GM19463 (cell line): ENCODE measurements at regions not wholly inside any gene's neighbourhood (a gene's known extent, or its start where the extent isn't known, plus 50 kb on each side); places are given as distances from the start of the nearest gene placed in this dataset.
"Not testable (repeated sequence)": the region's sequence is repeated elsewhere in the genome, so short reads cannot be mapped to it uniquely, and the experiment has no call there.

Experiments used
- ATAC-seq: cut with Tn5 transposase; IDR thresholded peaks from one replicate; pipeline ENCODE4 v1.9.1; 2021; ENCODE audit warnings: mild to moderate bottlenecking, moderate library complexity; ENCODE audit not compliant: unreplicated experiment

DNA sequence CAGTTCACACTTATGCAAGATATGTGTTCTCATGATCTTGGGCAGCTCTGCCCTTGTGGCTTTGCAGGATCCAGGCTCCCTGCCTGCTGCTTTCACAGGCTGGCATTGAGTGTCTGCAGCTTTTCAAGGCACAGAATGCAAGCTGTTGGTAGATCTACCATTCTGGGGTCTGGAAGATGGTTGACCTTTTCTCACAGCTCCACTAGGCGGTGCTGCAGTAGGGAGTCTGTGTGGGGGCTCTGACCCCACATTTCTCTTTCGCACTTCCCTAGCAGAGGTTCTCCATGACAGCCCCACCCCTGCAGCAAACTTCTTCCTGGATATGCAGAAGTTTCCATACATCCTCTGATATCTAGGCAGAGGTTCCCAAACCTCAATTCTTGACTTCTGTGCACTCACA is 500.5 kb downstream of the BRINP3 start:
- ATAC-seq: no peak

GRCh38 chr1:189983166-189983890 is 494.3 kb downstream of the BRINP3 start:
- no peak for ATAC-seq

- ATAC-seq: no peak
These were observed 491.1 kb downstream of the BRINP3 start for GRCh38 chr1:189986516-189986915.

GRCh38 chr1:189987509-189987908 is 490.2 kb downstream of the BRINP3 start:
- ATAC-seq: no peak

DNA sequence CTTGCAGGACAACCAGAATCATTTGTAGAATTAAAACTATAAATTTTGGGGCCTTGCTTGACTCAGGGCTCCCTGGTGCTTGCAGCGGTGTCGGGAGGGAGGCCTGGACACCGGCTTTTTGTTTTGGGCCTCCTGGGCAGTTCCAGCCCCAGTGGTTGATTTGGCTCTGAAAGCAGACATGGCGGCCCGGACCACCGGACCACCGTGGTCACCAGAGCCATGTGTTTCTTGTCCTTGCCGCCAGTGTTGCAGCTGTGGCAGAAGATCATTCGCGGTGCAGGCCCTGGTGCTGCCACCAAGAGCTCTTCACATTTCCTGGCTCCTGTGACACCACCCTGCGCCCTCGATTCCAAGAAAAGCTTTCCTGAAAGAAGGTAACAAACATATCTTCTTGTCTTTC is 484.8 kb downstream of the BRINP3 start:
- ATAC-seq: no peak

DNA sequence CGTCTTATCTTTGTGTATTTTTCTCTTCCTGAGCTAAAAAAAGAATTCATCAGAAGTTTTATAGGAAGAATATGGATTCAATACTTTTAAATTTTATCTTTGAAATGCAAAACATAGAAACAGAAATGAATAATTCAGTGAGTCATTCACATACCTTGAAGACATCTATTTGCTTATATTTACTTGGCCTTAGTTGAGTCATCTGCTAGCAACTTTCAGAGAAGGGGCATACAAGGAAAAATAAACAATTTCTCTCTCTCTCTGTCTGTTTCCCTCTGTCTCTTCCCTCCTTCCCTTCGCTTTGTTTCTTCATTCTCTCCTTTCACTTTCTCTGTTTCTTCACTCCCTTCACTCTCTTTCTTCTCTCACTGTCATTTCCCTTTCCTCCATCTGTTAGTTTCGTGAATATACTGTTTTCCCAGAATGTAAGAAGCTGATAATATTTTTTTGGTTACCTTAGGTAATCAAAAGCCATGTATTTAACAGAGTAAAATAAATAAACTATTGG is 477.2 kb downstream of the BRINP3 start:
- ATAC-seq: no peak

DNA sequence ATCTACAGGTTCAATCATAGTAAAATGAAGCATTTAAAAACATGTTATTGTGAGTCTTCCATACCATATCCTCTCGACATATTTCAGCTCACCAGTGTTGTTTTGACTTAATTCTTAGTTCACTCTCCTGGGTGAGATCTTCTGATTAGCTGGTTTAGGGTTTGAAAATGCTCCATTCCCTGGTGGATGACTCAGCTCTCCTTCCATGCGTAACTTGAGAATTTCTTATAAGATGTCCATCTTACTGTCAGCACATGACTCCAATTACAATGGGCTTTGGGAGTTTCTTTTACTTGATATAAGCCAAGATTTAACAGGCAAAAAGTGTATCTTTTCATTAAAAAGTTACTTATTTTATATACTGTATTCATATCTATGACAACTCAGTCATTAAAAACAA is 476.5 kb downstream of the BRINP3 start:
- ATAC-seq: no peak

- ATAC-seq: no peak
These were observed 474.3 kb downstream of the BRINP3 start for GRCh38 chr1:190003376-190003775.

GRCh38 chr1:190011585-190011984 is 466.1 kb downstream of the BRINP3 start:
- ATAC-seq: no peak

GRCh38 chr1:190019151-190019550 is 458.5 kb downstream of the BRINP3 start:
- not testable (repeated sequence) for ATAC-seq

DNA sequence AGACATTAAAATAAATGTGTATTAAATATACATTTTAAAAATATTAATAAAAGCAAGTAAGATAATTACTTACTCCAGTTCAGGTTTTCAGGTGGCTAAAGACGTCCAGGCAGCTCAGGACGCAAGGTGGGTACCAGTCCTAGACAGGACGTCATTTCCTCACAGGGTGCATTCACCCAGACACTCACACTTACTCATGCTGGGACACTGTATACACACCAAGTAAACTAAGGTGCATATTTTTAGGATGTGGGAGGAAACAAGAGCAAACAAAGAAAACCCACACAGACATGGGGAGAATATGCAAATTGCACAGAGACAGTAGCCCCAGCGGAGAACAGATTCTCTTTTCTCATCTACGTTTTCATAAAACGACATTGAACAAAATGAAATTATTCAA is 457.9 kb downstream of the BRINP3 start:
- no peak for ATAC-seq

- no peak for ATAC-seq
These were observed 455.0 kb downstream of the BRINP3 start for GRCh38 chr1:190022709-190023108.

DNA sequence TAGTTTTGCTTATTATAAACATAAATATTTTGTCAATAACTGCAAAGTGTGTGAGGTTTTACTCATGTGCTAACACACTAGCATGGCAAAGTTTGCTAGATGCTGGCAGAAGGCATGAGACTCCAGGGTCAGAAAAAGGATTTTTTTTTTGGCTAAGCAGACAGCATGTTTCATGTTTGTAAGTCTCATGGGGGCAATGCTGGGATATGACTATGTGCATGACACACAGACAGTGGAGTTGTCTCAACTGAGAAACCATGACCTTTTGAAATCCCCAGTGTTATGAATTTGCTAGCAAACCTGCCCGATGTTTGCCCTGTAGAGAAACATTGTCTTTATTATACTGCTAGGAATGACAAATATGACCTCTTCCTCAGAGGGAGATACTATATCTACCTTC is 448.2 kb downstream of the BRINP3 start:
- no peak for ATAC-seq

- ATAC-seq: no peak
These were observed 434.0 kb downstream of the BRINP3 start for GRCh38 chr1:190043655-190044054.

GRCh38 chr1:190046231-190046630 is 431.4 kb downstream of the BRINP3 start:
- ATAC-seq: no peak
